NCI-H345 (cell line): ENCODE measurements at regions not wholly inside any gene's neighbourhood (a gene's known extent, or its start where the extent isn't known, plus 50 kb on each side); places are given as distances from the start of the nearest gene placed in this dataset.
"Not testable (repeated sequence)": the region's sequence is repeated elsewhere in the genome, so short reads cannot be mapped to it uniquely, and the experiment has no call there.

Experiments used
- DNase-seq: peaks from one replicate; lab custom pipeline; 2025; lab: John Stamatoyannopoulos, UW

- no peak for DNase-seq
Observed at GRCh38 chr13:64684108-64684507, 2546.0 kb downstream of the PCDH9 start.

GRCh38 chr13:64680739-64681138, 2549.4 kb downstream of the PCDH9 start:
- DNase-seq = no peak

DNA sequence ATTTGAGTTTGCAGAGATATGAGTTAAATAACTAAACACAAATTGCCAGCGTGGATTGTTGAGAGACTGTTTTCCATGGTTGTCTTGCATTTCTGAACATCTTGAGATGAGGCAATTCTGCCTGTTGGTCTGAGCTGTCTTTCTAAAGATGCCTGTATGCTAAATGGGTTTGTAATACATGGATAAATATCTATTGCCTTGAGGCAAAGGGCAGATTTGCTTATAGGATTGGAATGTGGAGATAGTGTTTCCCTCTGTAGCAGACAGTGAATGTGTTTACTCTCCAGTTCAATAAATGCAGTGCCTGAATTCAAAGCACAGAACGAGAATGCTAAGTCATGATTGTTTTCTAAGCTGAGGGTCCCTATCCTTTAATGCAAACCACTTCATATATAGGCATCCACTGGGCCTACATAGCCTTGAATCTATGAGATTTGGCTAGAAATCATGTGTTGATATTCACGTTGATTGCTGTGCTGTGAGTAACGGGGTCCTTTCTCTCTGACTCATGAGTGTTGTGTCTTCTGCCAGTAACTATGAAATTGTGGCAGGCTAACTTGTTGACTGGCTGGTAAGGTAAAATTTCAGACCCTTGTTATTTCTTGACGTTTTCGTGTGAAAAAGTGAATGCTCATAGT, 2554.8 kb downstream of the PCDH9 start:
- DNase-seq = no peak

GRCh38 chr13:64674126-64674525, 2556.0 kb downstream of the PCDH9 start:
- no peak for DNase-seq

GRCh38 chr13:64672751-64673150, 2557.4 kb downstream of the PCDH9 start:
- DNase-seq = no peak

GRCh38 chr13:64662887-64663593, 2567.1 kb downstream of the PCDH9 start:
- DNase-seq = no peak

DNA sequence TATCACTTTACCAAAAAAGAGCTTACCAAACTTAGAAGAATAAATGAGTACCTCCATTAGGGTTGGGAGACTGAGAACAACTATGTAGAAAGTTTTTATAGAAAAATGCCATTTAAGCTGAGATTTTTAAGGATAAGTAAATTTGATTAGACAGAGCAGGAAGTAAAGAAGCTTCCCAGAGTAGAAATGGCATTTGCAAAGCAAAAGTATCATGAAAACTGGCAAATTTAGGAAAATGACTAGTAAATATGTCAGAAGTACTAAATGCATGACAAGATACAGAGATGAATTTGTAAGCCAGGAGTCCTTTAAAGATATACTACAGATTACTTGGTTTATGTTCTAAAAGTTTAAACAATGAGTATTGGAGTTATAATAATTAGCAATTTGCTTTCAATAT, 2581.8 kb downstream of the PCDH9 start:
- no peak for DNase-seq

GRCh38 chr13:64643066-64643465, 2587.1 kb downstream of the PCDH9 start:
- no peak for DNase-seq

- peak; percentile 73 for DNase-seq
Observed at GRCh38 chr13:64640002-64640401, 2590.1 kb downstream of the PCDH9 start.

- DNase-seq = no peak
Observed at GRCh38 chr13:64639206-64639605, 2590.9 kb downstream of the PCDH9 start.

GRCh38 chr13:64633948-64634347, 2596.2 kb downstream of the PCDH9 start:
- DNase-seq = no peak

- DNase-seq = no peak
Observed at GRCh38 chr13:64627654-64628053, 2602.5 kb downstream of the PCDH9 start.

GRCh38 chr13:64626105-64626504, 2604.0 kb downstream of the PCDH9 start:
- no peak for DNase-seq

DNA sequence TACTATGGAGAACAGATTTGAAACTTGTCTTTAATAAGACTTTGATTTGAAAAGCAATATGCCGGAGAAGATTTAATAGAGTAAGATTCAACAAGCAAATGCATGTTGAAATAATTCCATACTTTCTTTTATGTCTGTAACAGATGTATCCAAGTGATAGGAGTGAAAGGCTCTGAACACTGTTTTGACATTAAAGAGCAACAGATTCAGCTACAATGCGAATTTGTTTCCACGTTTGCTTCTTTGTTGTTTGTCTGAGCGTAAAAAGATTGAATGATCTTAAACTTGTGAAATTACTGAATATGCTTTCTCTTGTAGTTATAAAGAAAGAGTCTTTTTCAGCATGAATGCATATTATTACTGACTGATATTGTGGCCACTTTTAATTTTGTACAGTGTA, 2612.9 kb downstream of the PCDH9 start:
- DNase-seq = no peak

DNA sequence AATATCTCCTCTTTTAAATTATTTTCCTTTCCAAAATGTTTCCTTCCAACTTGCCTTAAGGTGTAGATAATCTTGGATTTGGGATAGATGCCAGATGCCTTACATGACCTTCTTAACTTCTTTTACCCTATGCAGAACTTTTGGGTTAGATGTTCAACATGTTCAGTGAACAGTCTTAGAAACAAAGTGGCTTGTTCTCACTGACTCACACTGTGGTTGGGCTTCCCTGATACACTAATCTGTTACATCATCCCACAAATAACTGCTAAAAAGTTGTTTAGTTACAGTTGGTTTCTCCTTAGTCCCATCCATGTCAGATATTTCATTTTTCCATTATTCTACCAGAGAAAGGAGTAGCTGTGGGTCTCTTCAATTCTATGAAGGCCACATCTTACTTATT, 2638.2 kb downstream of the PCDH9 start:
- DNase-seq = no peak

DNA sequence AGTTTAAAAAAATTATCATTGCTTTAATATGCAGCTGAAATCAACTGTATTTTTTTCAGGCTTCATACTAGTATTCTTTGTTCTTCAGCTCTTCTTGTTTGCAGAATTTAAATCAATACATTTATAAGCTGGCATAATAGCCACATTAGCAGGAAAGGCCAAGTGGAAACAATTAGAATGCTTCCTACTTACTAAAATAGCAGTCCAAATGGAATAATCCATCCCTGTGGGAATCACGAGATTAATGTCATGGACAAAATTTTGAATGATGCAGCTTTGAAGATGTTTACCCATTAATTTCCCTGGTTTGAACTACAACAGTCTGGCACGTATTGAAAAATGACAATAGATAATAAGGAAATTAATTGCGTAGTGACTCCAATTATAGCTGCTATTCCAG, 2650.8 kb downstream of the PCDH9 start:
- DNase-seq = no peak

DNA sequence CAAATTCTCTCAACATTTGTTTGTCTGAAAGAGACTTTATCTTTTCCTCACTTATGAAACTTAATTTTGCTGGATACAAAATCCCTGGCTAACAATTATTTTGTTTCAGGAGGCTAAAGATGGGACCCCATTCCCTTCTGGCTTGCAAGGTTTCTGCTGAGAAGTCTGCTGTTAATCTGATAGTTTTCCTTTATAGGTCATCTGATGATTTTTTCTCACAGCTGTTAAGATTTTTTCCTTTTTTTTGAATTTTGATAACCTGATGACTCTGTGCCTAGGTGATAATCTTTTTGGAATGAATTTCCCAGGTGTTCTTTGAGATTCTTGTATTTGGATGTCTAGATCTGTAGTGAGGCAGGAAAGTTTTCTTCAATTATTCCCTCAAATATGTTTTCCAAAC, 2661.4 kb downstream of the PCDH9 start:
- no peak for DNase-seq

DNA sequence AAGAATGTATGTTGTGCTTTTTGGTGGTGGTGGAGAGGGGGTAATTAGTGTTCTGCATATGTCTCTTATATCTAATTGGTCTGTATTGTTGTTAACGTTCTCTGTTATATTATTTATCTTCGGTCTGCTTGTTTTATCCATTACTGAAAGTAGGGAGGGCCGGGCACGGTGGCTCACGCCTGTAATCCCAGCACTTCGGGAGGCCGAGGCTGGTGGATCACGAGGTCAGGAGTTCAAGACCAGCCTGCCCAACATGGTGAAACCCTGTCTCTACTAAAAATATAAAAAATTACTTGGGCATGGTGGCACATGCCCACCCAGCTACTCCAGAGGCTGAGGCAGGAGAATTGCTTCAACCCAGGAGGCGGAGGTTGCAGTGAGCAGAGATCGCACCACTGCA, 2672.1 kb downstream of the PCDH9 start:
- not testable (repeated sequence) for DNase-seq

GRCh38 chr13:64556376-64556775, 2673.8 kb downstream of the PCDH9 start:
- DNase-seq = no peak

GRCh38 chr13:64553411-64554129, 2676.6 kb downstream of the PCDH9 start:
- no peak for DNase-seq

GRCh38 chr13:64551755-64552154, 2678.4 kb downstream of the PCDH9 start:
- DNase-seq = peak; percentile 16

DNA sequence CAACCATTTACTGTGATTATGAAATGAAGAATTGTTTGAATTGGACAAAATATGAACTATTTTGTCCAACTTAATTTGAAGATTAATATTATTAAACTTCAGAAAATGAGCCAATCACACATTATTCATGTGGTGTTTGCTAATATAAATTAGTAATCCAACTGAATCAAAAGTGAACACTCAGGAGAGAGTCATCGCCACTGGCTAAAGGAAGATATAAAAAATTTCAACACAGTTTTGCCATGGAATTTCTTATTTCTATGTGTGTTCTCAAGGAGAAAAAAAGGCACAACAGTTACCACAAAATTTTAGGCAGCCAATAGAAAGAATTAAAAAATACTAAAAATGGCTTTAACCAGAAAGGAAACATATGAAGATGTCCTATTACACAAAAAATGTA, 2683.8 kb downstream of the PCDH9 start:
- DNase-seq = no peak

DNA sequence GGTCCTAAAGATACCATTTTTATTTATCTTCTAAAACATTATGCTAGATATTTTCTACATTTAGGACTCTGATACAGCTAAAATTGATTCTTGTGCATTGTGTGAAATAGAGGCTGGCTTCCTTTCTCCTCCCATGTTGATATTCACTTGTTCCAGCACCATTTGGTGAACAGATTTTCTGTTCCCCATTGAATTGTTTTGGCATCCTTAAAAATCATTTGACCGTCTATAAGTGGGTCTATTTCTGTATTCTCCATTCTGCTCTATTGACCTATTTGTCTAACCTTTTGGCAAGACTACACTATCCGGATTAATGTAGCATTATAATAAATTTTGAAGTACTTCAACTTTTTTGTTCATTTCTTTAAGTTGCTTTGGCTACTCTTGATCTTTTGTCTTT, 2689.2 kb downstream of the PCDH9 start:
- DNase-seq = no peak
